NCI-H526 (cell line): ENCODE measurements at regions not wholly inside any gene's neighbourhood (a gene's known extent, or its start where the extent isn't known, plus 50 kb on each side); places are given as distances from the start of the nearest gene placed in this dataset.
"Not testable (repeated sequence)": the region's sequence is repeated elsewhere in the genome, so short reads cannot be mapped to it uniquely, and the experiment has no call there.

Experiments
- DNase-seq, 2 experiments: peaks; one replicate each; lab custom pipeline; 2025; lab: John Stamatoyannopoulos, UW

DNA sequence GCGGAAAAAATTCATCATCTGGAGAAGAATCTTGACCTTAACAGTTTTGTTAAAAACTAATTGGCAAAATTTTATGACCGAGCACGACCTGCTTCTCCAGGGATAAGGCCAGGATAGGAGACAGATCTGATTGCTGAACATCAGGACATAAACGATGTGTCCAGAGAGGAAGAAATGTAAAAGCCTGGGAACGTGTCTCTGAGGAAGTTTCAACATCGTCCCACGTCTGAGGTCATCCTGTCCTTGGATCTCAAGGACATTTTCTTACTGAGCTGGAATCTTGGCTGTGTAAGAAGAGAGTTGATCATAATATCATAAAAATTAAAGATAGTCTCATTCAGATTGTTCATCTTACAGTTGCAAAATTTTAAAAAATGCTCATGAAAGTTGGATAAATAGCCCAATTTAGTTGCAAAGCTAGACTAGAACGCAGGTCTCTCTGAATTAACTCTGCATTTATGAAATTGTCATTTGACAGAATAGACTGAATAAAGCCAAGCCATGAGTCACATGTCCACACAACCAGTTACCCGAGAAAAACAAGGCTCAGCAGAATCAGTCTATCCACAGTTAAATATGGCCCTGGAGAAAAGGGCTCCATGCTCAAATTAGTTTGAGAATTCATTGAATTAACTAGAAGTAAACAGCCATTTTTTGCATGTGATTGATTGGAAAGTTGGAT is 120.0 kb upstream of the EGFR start:
- DNase-seq = no peak

DNA sequence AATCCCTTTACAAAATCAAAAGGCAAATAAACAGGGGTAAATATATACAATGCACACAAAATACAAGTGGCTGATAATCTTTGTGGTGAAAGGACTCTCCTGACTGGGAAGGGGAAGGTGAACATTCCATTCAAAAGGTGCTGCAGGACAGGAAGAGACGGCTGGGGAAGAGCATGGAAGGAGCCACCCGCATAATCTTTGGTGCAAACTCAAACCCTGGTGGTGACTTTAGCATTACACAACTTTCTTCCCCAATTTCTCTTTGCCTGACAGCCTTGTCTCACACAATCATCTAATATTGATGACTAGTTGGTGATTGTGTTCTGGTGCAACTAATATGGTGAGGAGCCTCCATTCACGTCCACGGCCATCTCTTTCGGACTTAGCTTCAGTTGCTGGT is 117.0 kb upstream of the EGFR start:
- DNase-seq = no peak

DNA sequence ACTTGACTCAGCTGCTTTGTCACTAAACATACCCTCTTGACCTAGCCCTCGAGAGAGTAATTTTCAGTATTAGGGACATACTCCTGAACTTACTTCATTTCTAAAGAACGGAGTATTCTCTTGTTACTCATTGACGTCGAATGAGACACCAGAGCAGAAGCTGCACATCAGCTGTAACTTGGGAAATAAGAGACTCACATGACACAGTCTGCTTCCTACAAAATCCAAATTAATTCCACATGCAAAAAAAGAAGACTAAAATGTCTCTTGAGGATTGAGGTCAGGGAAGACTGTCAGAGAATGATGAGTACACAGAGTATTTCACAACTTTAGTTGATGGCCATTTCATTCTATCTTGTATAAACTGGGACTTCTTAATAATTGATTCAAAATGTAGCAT is 114.7 kb upstream of the EGFR start:
- DNase-seq = no peak

DNA sequence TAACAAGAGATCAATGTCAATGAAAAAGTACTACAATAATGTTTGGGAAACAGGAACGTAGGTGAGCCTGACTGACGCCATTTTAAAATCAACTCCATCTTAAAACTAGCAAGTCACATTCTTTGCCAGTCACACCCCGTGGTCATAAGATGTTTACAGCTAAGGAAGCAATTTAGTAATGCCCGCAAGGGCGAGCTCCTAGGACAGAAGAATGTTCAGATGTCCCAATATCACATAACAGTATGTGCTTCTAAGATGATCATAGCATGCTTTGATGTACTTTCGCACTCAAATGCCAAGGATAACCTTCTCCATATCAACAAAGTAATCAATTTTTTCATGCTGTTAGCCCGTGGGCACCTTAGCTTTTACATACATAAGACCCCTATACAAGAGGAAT is 113.8 kb upstream of the EGFR start:
- DNase-seq = no peak

DNA sequence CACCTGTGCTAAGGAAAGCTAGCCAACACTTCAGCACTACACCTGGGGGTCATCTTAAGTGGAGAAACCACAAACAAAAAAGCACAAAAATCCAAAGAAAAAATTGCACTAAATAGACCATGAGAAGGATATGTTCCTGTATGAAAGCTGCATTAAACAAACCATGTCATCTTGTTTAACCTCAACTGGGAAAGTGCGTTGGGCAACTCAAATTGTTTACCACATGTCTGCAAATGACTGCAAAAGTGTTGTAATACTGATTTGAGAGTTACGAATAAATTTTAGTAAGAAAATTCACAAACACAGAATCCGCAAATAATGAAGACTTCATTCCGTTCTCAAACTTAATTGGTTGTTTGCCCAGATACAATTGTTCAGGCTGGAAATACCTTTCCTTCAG is 111.9 kb upstream of the EGFR start:
- no peak for DNase-seq

DNA sequence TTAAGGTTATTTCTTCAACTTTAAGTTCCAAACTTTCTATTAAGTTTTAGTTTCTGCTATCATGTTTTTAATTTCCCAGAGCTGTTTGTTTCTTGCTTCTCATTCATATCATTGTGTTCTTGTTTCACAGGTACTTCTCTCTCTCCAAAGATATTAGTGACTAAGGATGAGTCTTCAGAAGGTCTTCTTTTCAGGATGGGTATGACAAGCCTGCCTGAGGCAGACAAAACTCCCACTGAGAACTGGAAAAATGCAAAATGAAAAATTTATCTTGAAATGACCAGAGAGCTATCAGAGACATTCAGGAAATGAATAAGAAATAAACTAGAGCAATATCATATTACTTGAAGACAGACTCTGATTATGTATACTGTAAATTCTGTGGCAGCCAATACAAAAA is 110.8 kb upstream of the EGFR start:
- no peak for DNase-seq

DNA sequence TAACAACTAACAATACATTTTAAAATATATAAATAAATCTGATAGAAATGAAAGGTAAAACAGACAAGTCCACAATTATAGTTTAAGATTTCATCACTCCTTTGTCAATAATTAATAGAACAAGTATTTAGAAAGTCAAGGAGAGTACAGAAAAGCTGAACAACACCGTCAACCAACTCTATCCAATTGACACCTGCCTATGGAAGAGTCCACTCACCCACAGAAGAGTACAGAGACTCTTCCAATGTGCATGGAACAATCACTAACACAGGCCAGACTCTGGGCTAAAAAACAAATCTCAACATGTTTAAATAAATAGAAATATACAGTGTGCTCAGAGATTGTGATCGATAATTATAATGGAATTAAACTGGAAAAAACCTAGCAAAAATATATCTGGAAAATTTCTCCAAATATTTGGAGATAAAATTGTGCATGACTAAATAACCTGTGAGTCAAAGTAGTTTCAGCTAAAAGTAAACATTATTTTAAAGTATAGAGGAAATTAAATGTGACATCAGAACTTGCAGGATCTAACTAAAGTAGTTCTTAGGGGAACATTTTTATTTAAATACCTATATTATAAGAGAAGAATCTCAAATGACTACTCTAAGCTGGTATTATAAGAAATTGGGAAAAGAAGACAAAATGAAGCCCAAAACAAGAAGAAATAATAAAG is 109.9 kb upstream of the EGFR start:
- DNase-seq = no peak

DNA sequence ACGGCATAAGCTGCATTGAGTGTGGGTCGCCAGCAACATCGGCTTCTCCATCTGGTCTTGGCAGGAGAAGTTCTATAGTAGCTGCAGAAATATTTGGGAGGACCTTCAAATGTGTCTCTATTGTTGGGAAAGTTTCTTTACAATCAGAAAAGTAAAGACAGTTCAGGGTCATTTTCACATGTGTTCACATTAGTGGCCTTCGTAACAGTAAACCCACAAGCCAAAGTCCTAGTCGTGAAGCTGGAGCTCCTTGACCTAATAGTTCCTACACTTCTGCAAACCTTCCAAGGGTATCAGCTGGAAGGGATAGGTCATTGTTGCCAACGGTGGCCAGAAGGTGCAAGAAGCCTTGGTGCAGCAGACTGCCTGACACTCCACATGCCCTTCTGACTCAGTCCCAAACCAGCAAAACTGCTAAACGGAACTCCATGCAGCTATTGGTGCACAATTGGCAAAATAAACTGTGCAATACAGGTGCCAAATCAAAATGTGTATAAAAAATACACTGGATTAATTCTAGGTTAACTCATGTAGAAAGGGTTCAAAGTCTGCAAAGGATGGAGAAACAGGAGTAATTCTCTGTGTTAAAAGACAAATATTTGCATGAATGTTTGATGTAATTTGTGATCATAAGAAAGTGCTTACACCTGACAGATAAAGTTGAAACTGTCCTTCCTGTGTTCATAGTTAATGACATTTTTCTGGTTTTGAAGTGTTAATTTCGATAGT is 102.8 kb upstream of the EGFR start:
- no peak for DNase-seq

DNA sequence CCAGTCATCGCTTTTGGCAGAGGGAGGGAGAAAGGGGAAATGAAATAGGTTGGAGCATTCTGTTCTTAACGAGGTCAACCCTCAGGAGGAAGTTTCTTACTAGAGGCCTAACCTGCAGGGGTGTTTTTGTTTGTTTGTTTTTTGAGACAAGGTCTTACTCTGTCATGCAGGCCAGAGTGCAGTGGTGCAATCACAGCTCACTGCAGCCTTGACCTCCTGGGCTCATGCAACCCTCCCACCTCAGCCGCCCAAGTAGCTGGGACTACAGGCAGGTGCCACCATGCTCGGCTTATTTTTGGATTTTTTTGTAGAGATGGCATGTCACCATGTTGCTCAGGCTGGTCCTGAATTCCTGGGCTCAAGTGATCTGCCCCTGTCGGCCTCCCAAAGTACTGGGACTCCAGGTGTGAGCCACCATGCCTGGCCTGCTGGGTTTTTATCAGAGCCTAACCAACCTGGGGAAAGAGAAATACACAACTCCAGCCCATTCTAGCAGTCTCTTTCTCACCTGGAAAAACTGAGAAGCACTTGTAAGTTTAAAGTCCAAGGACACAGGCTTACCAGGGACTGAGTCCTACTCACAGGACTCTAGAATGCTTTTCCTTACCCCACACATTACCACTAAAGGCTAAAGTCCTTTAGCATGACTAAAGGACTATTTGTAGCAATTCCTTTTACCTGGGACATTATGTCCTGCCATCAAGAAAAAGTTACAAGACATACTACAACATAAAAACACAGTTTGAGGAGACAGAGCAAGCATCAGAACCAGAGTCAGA is 101.0 kb upstream of the EGFR start:
- DNase-seq = no peak

DNA sequence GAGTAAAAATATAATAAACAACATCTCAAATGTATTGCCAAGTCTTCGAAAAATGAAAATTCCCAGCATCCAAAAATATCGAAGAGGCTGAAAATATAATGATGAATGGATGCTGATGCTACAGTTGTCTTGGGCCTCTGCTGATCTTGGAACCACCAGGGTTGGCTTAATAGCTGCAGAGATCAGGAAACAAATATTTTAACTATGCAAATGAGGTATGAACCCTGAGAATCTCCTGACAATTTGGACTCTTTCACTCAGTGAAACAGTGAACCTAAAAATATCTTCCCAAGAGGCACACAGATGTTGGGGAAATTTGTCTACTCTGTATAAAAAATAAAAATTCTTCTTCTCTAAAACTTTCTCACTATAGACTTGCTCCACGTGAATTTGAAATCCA is 97.7 kb upstream of the EGFR start:
- no peak for DNase-seq

DNA sequence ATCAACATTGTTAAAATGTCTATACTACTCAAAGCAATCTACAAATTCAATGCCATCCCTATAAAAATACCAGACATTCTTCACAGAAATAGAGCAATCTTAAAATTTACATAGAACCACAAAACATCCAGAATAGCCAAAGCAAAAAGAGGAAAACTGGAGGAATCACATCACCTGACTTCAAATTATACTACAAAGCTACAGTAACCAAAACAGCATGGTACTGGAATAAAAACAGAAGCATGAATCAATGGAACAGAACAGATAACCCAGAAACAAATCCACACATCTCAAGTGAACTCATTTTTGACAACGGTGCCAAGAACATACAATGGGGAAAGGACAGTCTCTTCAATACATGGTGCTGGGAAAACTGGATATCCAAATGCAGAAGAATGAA is 87.3 kb upstream of the EGFR start:
- DNase-seq = no peak

DNA sequence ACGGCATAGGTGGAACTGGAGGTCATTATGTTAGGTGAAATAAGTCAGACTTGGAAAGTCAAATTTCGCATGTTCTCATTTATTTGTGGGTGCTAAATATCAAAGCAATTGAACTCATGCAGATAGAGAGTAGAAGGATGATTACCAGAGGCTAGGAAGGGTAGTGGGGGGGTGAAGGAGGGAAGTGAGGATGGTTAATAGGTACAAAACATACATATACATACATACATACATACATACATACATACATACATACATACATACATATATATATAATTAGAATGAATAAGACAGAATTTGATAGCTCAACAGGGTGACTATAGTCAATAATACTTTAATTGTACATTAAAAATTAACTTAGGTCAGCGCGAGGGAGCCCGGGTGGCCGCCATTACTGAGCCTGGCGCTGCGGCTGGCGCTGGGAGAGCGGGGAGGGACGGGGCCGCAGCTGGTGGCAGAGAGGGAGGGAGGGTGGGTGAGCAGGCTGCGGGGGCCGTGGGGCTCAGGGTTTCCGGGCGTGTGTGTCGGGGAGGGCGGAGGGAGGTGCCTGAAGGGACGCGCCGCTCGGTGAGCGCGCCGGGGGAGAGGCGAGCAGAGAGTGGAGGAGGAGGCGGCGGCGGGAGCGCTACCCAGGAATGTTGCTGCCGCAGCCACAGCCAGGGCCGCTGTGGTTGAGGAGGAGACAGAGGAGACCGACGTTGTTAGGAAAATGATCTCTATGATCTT is 85.8 kb upstream of the EGFR start:
- DNase-seq = peak in 1 of 2 experiments; percentile 37

DNA sequence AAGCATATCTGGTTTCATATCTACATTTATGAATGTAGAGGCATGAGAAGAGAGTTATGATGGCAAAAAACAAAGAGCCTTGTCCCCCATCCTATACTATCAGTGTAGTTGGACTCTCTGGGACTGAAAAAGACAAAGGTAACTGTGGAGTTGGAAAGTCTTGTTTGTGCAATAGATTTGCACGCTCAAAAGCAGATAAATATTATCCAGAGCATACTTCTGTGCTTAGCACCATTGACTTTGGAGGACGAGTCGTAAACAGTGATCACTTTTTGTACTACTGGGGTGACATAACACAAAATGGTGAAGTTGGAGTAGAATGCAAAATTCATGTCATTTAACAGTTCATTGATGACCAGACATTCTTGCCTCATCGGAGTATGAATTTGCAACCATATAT is 85.2 kb upstream of the EGFR start:
- DNase-seq = no peak

DNA sequence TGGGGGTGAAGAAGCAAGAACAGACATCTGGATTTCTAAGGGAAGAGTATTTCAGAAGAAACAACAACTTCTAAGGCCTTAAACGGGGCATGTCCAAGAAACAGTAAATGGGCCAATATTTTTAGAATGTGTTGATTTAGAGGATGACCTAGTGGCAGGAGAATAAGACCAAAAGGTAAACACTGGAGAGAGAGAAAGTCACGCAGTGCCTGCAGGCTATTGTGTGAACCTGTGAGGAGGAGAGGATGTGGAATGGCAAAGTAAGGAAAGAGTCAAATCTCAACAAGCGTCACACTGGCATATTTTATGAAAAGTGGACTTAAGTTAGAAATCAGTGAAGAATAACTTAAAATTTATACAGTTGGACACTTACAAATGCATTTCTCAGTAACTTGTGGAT is 78.1 kb upstream of the EGFR start:
- no peak for DNase-seq

DNA sequence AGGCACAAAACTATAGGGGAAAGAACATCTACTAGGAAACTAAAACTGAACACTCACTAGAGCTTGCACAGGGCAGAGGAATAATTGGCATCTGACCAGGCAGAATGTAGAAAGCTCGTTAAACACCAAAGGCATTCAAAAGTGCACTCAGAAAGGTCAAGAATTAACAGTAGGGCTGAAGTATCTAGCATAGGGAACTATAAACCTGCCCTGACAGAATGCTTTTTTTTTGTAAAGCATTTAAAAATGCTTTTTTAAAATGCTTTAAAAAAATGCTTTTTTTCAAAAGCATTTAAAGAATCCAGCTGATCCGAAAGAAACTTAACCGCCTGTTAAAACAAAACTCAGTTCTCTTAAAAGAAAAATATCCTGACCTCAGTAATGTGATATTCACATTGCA is 74.6 kb upstream of the EGFR start:
- DNase-seq = no peak

DNA sequence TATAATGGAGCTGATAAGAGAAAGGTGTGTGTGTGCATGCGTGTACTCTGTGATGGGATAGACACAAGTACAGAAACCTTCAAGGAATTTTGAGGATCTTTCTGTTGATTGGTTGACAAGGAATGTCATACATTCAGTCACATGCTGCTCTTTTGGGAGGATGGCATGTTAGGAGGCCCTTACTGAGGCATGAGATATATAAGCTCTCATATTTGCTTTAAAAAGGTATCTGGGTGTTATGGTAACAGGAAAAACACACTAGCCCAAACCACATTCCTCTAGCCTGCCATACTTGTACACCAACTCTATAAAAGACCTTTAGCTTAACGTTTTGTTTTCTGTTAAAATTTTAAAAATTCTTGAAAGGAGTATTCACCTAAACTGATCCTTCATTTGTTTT is 72.5 kb upstream of the EGFR start:
- no peak for DNase-seq

DNA sequence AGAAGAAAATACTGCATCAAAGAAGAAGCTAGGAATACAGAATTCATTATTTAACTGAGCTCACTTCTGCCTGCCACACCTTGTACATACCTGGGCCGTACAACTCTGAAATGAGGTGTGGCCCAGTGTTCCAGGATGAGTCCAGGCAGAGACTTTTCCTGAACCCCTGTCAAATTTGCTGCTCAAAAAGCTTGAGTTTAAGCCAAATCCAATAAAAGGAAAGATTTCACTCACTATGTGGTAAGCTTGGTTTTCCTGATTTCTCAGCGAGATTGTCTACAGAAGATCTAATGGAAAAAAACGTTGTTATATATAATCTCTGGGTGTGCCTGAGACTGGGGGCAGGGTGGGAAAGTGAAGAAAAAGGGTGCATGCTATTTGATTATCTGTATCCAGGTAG is 72.1 kb upstream of the EGFR start:
- no peak for DNase-seq

DNA sequence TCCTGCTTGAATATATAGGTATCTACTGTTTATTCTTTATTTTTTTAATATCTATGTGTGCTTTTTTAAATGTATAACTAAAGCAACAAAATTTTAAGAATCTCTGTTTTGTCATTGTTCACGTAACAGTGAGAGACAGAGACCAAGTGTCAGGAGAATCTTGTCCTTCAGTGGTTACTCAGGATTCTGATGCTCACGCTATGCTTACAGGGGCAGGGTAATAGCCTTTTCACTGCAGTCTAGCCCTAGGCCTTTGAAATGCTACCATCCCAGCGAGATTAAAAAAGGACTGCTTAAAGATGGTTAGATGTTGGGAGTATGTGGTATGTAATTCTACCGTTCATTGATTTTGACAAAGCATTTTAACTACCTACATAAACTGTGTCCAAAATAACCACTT is 71.6 kb upstream of the EGFR start:
- no peak for DNase-seq

DNA sequence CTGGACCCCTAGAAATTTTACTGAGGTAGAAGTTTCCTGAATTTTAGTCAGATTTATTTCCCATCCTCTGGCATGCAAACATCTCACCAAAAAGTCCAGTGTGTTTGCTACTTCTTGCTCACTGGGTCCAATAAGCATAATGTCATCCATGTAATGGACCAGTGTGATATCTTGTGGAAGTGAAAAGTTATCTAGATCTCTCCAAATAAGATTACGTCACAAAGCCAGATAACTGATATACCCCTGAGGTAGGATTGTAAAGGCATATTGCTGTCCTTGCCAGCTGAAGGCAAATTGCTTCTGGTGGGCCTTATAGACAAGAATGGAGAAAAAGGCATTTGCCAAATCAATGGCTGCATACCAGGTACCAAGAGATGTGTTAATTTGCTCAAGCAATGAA is 69.3 kb upstream of the EGFR start:
- DNase-seq = not testable (repeated sequence)

DNA sequence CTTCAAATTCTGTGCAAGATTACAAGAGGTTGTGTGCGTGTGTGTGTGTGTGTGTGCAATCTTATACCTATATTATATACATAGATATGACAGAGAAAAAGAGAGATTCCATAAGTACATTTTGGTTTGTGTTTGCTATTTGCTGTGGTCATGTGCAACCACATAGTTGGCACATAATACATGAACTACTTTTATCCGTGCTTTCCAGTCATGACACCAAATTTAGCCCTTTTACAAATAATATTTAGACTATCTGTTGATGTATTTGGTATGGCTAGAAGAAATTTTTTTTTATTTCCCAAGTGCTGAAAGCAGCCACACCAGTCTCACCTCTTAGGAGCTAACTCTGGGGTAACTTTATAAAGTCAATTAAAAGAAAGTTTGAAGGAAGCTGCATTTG is 63.5 kb upstream of the EGFR start:
- no peak for DNase-seq

DNA sequence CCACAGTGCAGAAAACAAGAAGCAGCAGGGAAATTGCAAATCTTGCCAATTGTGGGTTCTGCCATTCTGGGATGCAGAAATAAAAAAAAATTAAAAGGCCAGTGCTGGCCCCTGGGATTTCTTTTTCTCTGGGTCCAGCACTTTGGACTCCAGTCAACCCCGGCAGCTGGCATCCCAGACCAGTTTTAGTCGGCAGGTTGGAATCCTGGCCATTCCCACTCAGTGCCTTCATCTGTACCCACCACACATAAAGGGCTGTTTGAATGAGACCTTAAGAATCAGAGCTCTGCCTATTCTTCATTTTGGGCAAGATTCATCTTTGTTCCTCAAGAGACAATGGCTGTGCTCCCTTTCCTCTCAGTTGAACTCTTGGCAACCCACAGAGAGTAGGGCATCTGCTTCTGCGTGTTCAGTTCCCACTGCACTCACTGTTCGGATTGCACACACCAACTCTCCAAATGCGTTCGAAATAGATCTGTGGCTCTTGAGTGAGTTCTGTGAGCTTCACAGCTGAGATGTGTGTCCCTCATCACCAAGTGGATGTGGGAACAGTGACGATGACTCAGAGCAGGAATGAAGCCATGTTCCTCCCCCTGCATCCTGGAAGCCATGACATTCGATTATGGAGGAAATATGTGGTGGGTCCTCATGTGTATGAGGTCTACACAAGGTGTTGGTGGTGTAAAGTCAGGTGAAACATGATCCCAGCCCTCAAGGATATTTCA is 63.0 kb upstream of the EGFR start:
- no peak for DNase-seq
